GM21723 (cell line): ENCODE measurements at regions not wholly inside any gene's neighbourhood (a gene's known extent, or its start where the extent isn't known, plus 50 kb on each side); places are given as distances from the start of the nearest gene placed in this dataset.
"Not testable (repeated sequence)": the region's sequence is repeated elsewhere in the genome, so short reads cannot be mapped to it uniquely, and the experiment has no call there.

Experiments
- ATAC-seq: cut with Tn5 transposase; IDR thresholded peaks from one replicate; pipeline ENCODE4 v1.9.1; 2021; ENCODE audit warnings: mild to moderate bottlenecking, moderate library complexity; ENCODE audit not compliant: unreplicated experiment

DNA sequence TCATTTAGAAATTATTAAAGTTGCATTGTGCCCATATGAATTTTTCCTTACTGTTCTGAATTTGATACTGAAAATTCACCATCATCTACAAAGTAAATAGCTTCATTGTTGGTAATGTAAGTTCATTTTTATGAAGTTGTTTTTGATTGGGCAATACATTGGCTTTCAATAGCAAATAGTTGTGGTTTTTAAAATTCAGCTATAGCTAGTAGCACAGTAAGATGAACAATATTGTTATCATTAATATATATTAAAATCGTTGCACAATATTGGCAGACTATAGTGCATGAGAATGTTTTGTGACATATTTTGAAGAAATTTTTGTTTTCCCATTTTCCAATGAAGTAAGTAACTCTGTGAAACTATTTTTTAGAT, 575.0 kb downstream of the PRKD1 start:
- no peak for ATAC-seq

DNA sequence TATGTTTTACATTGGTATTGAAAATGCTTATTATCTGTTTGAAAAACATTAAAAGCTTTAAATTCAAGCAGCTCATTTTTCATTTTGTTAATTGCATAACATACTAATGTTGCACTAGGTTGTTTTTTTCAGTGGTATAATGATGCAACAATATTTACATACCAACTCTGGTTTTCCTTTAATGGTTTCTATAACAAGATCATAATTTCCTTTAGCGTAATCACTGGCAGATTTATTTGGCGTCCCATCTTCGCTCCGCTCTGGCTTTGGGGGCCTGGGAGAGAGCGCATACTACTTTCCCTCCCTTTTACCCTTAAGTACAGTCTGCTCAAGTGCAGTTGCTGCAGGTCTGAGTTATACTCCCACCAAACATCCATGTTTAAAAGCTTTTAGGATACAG, 574.1 kb downstream of the PRKD1 start:
- ATAC-seq, result no peak

DNA sequence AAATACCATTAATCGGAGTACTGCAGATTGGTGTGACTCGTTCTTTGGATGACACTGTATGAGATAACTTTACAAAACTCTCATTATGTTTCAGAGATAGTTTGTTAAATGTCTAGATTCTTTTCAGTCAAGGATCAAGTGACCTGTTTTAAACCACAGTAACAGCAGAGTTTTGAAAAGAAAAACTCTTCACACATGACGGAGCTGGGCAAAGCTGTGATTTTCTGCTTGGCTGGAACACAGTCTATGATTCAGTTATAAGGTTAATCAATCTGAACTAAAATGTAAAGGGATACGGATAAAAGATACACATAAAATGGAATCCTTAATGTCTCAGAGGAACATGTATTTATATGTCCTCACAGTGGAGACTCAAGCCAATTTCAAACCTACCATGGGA, 573.2 kb downstream of the PRKD1 start:
- no peak for ATAC-seq

DNA sequence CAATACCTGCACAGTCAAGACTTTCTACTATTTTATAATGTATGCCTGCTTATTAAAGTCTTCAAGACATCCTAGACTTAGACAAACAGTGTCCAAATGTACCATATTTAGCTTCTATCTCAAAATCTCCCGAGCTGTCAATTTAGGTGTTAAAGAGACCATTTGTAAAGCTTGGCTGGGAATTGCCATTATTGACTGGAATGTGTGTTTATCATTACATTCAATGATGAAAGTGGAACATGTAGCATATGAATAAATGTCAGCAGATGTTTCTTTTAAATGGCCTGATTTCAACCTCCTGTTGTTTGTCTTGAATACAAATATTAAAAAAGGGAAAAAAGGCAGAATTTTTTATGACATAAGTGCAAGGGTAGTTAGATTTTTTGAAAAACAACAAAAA, 572.3 kb downstream of the PRKD1 start:
- no peak for ATAC-seq

DNA sequence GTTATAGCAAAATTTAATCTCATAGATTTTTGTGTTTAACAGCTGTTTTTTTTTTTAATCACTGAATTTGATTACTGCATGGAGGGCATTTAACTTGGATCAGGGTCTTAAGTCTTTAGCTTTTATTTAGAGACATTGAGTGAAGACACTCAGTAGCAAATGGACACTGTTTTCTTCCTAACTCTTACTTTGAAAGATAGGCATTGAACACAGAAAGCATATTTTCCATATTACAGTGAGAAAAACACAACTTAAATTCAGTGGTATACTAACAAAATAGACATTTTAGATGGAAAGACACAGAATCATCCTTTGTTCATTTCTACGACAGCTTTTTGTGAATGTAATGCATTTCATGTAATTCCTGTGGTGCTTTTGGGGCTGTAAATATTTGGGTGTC, 571.8 kb downstream of the PRKD1 start:
- ATAC-seq, result no peak

DNA sequence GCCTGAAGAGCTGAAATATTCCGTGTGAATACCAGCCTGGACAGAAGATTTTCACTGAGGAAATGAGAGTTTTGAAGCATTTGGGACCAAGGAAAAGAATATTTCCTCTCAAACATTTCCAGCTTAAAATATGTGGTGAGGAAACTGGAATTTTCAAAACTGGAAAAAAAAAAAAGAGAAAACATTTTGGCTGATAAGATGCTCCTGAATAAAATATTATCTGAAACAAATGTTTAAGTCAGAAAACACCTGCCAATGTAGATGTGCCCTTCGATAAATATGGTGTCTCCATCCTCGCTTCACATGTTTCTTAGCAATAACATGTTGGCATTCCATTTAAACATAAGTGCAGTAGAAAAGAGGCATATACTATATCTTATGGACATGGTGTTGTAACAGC, 567.0 kb downstream of the PRKD1 start:
- ATAC-seq, result no peak

DNA sequence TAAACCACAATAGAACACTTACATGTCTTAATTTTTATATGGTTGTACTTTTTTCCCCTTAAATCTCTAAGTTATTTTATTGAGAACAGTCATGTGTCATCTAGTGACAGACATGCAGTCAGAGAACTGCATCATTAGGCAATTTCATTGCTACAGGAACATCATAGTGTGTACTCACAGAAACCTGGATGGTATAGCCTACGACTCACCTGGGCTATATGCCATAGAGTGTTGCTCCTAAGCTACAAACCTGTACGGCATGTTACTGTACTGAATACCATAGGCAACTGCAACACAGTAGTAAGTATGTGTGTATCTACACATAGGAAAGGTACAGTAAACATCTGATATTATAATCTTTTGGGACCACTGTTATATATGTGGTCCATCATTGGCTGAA, 557.6 kb downstream of the PRKD1 start:
- ATAC-seq, result no peak

DNA sequence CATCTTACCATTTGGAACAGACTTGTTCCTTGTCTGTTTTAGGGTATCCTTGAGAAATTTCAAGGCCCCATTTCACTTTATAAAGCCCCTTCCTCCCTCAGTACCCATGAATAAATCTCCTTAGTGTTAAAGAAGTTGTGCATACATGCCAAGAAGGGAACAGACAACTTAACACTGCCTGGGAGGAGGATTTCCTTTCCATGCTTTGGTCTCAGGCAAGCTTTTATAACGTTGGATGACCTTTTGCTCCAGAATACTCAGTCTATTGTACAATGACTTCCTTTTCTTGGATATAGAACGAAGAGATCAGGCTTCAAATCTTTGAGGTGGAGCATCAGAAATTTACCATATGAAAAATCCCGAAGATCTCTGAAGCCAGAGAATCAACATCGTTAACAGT, 551.4 kb downstream of the PRKD1 start:
- no peak for ATAC-seq

DNA sequence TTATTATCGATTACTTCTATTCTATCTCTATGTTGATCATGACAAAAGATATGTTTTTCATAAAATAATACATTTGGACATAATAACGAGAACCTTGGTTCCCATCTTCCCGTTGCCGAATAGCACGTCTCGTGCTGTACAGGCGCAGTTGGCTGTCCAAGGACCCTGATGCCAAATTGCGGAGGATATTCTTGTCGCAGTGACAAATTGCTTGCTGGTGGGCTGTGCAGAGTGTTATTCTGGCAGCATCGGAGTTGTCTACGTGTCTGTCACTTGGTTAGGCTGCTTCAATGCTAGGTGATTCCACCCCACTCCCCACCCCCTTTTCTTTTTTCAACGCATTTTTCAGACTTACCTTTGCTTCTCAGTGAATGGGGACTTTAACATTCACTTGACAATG, 546.8 kb downstream of the PRKD1 start:
- no peak for ATAC-seq

DNA sequence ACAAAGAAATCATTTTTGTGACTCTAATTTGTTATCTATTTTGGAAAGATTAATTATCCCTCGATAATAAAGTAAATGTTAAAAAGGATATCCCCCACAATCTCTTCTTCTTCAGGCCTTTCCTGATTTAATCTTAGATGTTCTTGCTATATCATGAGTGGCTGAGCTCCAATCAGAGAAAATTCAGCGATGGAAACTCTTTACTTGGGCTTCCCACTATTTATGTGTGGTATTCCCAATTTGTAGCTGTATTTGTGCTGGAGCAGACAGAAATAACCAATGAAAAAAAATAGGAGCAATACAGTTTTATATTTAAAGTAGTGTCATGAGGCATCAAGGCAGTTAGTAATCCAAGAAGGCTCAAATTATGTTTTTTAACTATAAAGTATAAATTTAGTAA, 539.1 kb downstream of the PRKD1 start:
- ATAC-seq, result no peak

DNA sequence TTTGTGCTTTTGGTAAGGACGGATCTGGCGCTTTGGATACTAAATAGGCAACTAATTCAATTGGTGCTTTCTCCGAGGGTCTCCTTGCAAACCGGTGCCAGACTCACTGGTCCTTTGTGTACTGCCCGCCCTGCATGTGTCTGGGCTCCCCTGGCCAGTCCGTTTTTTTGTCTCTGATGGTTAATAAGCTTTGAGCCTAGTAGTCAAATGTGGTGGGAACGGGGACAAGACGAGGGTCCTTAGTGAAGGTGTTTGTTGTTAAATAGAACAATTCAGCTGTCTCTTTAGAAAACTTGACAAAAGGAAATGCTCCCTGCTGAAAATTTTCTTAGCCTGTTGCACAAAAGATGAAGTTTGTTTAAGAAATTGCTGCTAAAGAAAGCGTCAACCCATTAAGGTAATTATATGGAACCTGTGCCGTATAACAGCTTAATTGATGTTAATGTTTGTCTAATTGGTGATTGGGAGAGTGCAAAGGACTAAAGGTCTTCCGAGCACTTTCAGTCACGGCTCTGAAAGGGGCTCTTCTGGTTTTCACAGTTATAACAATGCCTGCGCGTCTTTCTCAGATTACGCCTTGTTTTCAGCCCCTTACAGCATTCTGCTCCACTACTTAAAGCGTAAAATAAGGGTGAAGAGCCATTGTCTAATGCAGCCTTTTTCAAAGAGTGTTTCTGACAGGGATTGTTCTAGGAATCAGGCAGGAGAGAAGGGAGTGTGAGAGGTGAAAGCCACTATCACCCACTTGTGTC, 537.4 kb downstream of the PRKD1 start:
- no peak for ATAC-seq

DNA sequence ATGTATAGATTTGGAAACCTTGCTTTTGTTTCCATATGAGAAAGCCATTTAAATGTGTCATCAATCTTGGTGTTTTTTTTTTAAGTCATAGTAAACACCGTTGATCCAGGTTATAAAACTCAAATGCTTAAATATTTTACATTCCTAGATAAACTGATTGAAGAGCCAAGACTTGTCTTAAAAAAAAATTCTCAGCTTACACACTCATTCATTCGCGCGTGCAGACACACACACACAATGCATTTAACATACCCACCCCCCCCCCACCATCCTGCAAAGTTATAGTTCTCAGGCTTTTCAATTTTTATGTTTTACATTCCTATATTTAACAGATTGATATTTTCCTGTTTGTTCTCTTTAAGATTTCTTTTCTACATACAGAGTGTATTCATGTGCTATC, 536.4 kb downstream of the PRKD1 start:
- ATAC-seq, result no peak

DNA sequence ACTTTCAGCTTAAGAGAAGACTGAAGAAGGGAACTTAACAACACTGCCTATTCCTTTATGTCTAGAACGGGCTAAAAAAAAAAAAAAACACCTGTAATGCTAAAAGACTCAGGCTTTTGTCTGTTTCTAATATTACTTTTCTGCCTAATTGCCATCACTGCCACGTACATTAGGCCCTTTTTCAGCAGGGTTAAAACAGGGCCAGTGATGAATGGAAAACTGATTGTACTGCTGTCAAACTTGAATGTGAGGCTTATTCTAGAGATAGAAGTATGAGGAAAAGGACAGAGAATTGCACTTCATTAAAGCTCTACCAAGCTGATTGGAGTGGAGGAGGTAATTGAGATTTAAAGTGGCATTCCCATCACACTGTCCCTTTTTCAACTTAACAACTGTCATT, 535.8 kb downstream of the PRKD1 start:
- ATAC-seq, result no peak

DNA sequence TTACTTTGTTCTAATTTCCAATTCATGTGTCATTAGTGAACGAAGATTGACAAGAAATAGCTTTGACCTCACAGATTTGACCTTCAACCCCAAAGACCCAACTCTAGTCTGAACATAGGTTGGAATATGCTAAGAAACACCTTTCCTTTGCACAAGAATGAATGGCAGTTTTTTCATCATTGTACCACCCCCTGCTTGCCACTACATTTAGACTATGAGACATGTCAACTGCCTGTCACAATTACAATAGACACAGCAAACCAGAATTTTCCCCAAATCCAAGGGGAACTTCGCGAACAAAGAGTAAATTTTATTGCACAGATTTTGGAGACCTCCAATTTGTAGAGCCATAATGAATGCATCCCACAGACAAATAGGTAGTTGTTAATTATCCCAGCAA, 535.4 kb downstream of the PRKD1 start:
- no peak for ATAC-seq

DNA sequence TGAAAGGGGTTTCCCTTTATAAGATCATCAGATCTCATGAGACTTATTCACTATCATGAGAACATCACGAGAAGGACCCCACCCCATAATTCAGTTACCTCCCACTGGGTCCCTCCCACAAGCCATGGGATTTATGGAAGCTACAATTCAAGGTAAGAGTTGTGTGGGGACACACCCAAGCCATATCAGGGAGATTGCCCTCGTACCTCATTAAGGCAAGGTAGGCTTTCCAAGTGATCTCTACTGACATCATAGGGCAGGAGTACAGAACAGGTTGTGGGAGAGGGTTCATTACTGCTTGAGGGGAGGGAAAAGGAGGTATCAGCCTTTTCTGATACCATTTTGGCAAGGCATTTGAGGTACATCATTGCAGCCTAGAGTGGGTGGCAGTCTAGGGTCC, 524.6 kb downstream of the PRKD1 start:
- no peak for ATAC-seq

DNA sequence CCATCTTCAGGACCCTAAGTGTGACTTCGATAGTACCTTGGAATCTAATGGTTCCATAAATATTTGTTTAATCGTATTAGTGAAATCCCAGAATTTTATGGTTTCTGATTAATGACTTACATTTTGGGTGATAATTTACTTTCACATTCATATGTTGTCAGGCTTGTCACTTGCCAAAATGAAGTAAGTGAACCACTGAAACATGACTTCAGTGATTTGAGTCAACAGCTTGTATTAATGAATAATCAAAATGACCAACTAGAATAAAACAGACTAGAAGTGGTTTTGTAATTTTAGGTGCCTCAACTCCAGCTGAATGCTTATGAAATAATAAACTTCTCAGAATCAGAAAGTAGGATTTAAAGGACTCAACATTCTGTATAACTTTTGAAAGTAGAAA, 517.1 kb downstream of the PRKD1 start:
- ATAC-seq, result no peak

DNA sequence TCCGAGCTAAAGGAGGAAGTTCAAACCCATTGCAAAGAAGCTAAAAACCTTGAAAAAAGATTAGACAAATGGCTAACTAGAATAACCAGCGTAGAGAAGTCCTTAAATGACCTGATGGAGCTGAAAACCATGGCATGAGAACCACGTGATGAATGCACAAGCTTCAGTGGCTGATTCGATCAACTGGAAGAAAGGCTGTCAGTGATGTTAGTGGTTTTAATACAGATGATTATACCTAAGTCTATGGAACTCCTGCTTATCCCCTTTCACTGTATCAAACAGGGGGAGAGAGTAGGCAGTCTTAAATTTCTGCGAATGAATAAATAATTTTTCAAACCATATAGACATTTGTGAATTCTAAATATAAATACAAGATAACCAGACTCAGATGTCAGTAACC, 512.7 kb downstream of the PRKD1 start:
- ATAC-seq, result not testable (repeated sequence)

DNA sequence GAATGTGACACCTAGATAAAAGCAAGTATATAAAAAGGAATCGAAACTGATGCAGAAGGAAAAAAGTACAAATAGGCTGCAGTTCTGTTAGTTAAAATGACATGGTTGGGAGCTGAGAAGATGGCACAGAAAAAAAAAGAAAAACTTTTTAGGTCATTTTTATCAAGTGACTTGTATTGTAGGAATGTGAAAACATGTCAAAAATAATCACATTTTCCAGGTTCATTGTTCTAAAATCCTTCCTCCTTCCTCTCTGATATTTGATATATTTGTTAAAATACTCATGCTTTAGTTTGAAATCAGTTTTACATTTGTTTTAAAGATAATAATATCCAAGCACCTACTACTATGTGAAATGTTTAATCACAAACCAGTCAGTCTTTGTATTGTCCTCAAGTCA, 507.9 kb downstream of the PRKD1 start:
- ATAC-seq, result no peak

DNA sequence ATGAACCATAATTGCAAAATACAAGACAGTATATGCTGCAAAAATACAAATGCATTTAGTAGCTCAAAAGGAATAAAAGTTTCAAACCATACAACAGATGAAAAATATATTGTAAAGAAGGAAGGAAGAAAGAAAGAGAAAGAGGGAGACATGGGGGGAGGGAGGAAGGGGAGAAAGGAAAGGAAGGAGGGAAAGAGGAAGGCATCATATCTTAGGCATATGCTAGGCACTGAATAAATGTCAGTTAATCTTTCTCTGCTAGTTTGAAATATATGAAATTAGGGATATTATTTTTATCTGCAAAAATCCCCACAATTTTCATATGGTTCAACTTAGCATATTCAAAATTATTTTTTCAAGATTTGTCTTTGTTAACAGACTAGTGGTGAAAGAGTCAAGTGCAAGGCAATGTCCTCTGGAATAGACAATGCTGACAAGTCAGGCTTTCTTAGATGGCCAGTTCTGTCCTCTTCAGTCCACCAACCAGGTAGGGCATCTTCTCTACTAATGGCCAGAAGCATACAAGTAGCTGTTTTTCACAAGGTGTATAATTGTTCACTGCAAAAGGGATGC, 506.4 kb downstream of the PRKD1 start:
- no peak for ATAC-seq

DNA sequence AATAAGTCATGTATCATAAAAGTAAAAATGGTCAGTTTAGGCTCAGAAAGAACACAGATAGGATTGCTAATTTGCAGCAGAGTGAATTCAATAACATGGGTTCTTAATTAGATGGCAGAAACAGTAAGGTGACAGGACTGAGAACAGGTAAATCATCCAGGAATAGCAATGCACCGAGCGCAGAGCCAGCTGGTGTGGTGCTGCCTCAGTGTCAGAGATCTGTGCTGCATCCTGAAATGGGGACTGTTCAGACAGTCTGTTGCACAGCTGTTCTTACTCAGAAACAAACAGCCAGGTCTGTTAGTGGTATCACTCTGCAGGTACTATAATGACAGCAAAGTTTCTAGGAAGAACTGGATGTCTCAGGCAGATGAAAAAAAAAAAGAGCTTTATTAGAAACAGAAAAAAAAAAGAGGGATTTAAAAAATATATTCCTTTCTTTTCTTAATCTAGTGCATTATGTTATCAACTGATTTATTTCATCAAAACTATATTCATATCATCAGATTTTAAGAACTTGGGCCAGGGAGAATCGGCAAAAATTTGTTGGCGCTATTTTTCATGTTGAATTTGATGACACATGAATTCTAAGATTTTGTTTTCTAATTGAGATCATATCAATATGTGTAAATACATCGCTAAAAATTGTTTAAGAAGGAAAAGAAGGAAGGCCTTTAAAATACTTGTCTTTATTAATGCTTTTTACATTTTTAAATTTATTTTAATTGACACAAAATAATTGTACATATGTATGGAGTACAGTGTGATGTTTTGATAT, 501.8 kb downstream of the PRKD1 start:
- ATAC-seq, result no peak

DNA sequence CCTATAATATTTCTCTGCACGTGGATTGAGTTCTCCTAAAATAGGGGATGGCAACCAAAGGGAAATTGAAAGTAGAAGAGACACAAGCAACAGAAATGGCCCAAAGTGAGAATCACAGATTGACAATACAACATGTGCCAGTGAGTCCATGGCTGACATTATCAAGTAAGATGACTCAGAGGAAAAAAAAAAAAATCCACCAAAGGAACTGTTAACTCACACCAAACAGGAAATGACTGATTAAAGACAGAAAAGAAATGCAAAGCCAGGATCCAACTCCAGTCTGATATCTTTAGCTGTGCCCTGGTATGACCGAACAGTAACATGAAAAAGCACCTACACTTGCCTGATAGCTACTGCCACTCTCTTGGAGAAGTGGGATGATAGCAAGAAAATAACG, 485.0 kb downstream of the PRKD1 start:
- no peak for ATAC-seq

DNA sequence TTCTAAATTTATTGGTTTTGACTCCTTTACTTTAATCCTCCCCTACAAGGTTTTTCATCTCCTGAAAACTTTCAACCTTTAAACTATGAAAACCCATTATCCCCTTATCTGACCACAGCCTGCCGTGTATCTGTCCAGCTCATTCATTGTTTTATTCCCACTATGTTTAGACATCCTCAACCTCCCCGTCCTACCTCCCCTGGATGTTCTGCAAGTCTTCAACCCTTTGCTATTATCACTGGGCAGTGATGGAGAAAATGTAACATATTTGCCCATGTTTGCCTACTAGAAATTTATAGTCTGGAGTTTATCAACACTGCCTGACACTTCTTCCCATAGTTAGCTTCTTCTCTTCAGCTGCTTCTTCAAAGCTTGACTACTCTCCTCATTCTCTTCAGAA, 483.4 kb downstream of the PRKD1 start:
- ATAC-seq, result no peak
